GM10248 (cell line): ENCODE measurements at regions not wholly inside any gene's neighbourhood (a gene's known extent, or its start where the extent isn't known, plus 50 kb on each side); places are given as distances from the start of the nearest gene placed in this dataset.

Experiments
- CTCF ChIA-PET: fragments of 300-600 bp; sonication (Branson Sonifier 250); formaldehyde crosslinking; extraction: SDS; loops from one replicate; lab custom pipeline; 2021; ENCODE audit warnings: antibody characterized with exemption; lab: Yijun Ruan, JAX
- POLR2A ChIA-PET: fragments of 350-650 bp; sonication (Branson Sonifier 250); formaldehyde crosslinking; extraction: SDS; loops from one replicate; lab custom pipeline; 2020; ENCODE audit warnings: antibody characterized with exemption; lab: Yijun Ruan, JAX
- DNase-seq: peaks from one replicate; pipeline ENCODE4 v3.0.0; 2012; ENCODE audit errors: extremely low spot score
- CTCF ChIP-seq: IDR thresholded peaks from 2 replicates; pipeline ENCODE4 v1.5.1; 2012; ENCODE audit warnings: mild to moderate bottlenecking, low read depth; ENCODE audit errors: extremely low read depth, missing control alignments, control extremely low read depth

- CTCF ChIA-PET, result no interaction called here
- POLR2A ChIA-PET, result no interaction called here
- DNase-seq, result no peak
- no peak for TF ChIP-seq CTCF
Observed at GRCh38 chr9:135185060-135185459, 97.6 kb downstream of the OLFM1 start.

DNA sequence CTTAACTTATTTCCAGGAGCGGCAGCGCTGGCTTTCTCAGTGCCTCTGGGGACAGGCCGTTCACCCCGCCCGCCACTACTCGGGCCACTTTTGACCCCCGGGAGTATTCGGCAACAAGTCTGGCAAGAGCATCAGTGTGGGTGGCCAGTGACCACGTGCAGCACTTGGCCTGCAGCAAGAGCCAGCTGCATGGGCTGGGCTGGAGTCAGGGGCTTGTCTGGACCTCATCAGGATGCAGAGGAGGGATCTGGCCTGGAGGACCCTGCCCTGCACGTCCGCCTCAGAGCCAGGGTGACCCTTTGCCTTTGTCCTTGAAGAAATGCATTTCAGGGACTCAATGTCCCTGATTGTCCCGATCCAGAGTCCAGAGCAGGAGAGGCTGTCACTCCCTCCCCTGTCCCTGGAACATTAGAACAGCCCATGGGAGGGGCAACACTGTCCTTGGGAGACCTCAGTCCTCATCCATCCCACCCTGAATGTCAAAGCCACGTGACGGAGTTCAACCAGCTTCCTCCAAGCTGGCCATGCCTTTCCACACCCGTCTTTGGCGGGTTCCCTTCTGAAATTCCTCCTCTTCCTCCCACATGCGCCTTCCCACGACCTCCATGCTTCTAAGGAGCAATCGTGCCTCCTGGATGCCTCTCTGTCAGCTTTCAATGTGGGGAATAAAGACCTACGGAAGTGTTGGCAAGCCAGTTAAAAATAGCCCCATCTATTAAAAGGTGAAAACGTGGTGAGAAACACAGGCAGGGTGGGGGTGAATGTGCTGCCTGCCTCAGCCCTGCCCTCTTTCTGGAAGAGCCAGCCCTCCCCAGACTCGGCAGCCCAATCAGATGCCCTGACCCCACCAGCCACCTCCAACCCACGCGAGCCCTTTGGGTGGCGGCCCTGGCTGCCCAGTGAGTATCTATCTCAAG is 99.0 kb downstream of the OLFM1 start:
- no peak for TF ChIP-seq CTCF
- POLR2A ChIA-PET, result no interaction called here
- CTCF ChIA-PET, result no interaction called here
- no peak for DNase-seq

GRCh38 chr9:135187365-135187764 is 99.9 kb downstream of the OLFM1 start:
- ChIA-PET CTCF (no interaction called here), POLR2A (no interaction called here)
- TF ChIP-seq CTCF, result no peak
- DNase-seq, result no peak

DNA sequence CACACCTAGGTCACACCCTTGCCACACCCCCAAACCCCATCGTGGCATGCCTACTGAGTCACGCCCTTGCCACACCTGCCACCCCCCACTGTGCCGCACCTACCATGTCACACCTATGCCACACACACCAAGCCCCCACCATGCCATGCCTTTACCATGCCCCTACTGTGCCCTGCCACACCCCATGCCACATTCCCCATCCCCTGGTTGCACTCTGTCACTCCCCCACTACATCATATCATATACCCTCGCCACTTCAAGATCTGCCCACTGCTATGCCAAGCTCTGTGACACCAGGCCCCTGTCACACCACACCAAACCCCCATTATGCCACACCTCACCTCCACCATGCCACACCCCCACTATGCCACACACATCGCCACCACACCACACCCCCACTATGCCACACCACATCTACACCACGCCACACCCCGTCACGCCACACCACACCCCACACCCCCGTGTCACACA is 101.2 kb downstream of the OLFM1 start:
- DNase-seq, result no peak
- CTCF ChIA-PET, result no interaction called here
- POLR2A ChIA-PET, result no interaction called here
- TF ChIP-seq CTCF, result no peak

DNA sequence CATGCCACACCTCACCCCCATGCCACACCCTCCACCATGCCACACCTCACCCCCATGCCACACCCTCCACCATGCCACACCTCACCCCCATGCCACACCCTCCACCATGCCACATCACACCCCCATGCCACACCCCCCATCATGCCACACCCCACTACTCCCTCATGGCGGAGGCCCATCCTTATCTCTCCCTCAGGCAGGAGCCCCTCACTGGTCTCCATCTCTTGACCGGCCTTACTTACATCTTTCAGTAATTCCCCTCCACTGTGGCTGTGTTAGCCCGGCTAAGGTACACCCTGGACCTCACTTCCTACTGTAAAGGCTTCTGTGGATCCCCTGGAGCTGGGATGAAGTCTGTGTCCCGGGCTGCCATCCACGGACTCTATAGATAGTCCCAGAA is 102.0 kb downstream of the OLFM1 start:
- no peak for TF ChIP-seq CTCF
- DNase-seq, result no peak
- ChIA-PET POLR2A (no interaction called here), CTCF (no interaction called here)

DNA sequence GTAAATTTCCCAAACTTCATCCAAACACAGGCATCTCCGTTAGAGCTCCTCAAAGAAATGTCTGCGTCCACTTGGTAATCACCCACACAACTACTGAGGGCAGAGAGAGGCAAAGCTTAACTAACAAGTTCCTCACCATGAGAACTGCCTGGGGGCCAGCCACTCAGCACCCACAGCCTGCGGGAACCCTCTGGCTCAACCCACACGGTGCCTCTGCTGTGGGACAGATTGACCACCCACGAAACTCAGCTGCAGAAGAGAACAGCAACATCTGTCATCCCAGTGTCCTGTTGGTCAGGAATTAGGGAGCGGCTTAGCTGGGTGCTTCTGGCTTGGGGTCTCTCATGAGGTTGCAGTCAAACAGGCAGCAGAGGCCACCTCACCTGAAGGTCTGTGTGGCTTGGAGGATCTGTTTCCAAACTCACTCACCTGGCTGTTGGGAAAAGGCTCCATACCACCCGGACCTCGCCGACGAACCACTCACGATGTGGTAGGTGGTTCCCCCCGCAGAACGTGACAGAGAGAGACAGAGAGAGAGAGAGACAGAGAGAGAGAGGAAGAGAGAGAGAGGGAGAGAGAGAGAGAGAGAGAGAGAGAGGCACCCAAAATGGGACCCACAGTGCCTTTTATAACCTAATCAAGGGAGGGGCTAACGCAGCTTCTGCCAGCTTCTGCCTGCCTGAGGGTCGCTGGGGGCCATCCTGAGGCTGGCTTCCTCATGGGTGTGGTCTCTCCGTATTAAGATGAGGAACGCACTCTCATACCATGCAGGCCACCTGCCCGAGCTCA is 103.5 kb downstream of the OLFM1 start:
- POLR2A ChIA-PET, result no interaction called here
- DNase-seq, result no peak
- no peak for TF ChIP-seq CTCF
- CTCF ChIA-PET, result no interaction called here
